SKM-1 treated with dmso at 0.1 percent for 144 hours (cell line): ENCODE measurements at regions not wholly inside any gene's neighbourhood (a gene's known extent, or its start where the extent isn't known, plus 50 kb on each side); places are given as distances from the start of the nearest gene placed in this dataset.
"Not testable (repeated sequence)": the region's sequence is repeated elsewhere in the genome, so short reads cannot be mapped to it uniquely, and the experiment has no call there.

ENCODE experiments used
- DNase-seq: peaks from one replicate; lab custom pipeline; 2025; ENCODE audit not compliant: unreplicated experiment; lab: John Stamatoyannopoulos, UW

DNA sequence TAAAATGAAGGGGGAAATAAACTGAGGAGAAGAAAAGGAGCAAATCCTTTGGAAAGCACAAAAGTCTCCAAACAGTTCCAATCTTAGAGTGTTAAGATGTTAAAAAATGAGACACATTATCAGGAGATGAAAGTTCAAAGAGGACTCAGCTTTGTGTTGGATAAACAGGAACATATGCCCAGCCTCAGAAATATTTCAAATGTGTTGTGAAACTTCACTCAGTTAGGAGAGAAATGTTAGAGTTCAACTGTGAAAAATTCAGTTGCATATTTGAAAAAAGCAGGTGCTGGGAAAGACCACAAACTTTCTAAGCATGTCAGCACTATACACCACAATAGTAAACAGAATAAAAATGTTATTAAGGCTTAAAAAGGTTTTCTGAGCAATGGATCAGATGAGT is 136.8 kb upstream of the PRKD1 start:
- DNase-seq = no peak

DNA sequence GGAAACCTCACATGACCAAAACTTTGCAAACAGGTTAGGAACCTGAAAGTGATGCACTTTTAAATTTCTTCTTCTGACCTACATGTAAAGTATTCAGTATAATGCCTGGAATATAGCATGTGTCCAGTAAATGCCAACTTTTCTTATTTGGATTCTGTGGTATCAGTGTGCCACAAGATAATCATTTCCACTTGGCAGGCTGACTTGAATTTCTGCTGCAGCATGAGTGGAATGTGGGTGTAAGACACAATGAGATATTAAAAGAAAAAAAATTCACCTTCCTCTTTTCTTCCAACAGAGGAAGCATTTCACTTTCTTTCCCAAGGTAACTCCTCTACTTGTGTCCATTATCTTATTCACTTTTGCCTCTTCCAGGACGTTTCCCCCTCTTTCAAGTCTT is 141.9 kb upstream of the PRKD1 start:
- DNase-seq = no peak

DNA sequence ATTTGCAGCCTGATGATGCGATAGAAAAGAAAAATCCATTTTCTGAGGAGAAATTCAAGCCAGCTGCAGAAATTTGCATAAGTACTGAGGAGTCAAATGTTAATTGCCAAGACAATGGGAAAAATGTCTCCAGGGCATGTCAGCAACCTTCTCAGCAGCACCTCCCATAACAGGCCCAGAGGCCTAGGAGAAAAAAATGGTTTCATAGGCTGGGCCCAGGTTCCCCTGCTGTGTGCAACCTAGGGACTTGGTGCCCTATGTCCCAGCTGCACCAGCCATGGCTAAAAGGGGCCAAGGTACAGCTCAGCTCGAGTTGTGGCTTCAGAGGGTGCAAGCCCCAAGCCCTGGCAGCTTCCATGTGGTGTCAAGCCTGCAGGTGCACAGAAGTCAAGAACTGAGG is 144.8 kb upstream of the PRKD1 start:
- not testable (repeated sequence) for DNase-seq

DNA sequence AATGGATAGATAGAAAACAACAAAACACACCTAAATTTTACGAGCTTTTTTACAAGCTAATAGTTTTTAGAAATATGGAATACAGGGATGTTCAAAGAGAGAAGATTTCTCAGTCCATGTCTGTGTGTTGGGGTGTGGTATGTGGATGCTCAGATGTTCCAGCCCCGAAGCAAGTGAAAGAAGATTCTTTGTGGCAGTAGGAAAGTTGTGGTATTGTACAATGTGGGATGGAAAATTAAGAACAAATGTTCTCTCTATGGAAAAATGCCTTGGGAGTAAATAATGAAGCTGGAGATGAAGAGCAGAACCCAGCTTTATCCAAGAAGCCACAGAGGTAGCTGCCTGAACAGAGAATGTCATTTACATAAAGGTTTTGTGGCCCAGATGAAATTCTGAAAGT is 150.3 kb upstream of the PRKD1 start:
- DNase-seq = no peak

DNA sequence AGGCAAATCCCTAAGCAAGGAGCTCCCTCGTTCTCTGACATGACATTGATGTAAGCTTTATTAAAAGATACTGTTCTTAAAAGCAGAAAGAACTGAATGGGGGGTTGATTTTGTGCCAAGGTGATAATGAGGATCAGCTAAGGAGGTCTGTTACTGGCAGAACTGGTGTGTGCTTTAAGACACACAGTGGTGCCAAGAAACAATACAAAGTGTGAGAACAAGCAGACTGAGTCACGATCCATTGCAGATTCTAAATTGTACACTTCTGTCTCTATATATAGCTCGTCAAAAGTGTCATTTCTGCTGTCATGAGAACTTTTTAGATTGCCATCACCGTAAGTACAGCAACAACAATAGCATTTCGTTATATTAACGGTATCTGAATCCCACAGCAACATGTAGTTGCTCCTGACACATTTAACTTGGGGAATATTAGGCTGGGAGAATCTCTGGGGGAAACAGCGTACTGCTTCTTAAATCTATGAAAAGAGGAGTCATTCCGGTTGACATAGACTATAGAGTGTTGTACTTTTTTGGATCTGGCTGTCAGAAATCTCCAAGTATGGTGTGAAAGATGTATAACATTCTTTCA is 151.3 kb upstream of the PRKD1 start:
- DNase-seq = no peak

DNA sequence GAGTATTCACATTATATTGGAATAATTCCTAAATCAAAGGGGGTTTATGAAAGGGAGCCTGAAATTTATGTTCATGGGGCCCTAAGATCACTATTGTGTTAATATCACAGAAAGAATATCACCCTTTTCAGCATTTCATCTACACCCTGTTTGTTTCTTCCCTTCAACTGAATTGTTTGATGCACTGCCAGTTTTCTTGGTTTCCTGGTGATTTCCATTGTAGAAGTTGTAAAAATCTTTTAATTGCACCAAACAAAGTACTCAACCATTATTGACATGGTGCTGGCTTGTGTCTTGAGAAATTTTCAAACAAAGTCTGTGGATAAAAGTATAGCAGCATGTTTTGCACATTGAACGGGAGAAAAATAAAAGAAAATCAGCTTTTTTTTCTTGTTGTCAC is 154.8 kb upstream of the PRKD1 start:
- DNase-seq = no peak

DNA sequence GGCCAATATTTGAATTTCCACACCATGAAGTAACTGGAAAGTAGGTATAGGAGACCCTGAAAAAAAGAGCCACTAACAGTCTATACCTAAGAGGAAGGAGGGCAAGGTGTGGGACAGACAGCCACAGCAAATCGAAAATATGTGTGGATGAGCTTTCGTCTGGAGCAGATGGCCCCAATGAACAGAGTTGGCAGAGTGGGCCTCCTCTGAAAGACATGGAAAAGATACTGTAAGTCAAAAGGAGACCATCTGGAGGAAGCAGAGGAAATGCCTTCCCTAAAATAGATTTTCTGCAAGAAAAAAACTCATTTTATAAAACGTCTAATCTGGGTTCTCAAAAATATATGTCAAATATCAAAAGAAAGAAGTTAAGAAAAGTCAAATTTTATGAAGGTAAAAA is 157.2 kb upstream of the PRKD1 start:
- no peak for DNase-seq

DNA sequence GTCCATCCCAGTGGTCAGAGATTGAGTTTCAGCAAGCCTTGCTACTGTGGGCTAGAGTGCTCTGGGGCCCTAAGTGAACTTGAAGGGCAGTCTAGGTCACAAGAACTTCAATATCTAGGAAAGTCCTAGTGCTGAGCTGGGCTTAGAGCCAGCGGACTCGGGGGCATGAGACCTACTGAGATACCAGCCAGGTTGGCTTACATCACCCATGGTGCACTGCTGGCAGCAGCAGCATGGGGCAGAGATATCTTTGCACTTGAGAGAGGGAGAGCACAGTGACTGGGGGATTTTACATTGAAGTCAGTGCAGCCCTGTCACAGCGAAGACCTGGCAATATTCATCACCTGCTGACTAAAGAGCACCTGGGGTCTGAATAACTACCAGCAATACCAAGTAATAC is 158.3 kb upstream of the PRKD1 start:
- no peak for DNase-seq

DNA sequence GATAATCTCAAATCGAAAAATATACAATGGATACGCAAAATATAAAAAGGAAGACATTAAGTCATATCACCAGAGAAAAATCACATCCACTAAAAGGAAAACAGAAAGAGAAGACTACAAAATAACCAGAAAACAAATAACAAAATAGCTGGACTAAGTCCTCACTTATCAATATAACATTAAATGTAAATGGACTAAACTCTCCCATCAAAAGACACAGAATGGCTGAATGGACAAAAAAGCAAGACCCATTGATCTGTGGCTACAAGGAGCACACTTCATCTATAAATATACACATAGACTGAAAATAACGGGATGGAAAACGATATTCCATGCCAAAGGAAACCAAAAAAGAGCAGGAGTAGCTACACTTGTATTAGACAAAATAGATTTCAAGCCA is 161.0 kb upstream of the PRKD1 start:
- DNase-seq = no peak

DNA sequence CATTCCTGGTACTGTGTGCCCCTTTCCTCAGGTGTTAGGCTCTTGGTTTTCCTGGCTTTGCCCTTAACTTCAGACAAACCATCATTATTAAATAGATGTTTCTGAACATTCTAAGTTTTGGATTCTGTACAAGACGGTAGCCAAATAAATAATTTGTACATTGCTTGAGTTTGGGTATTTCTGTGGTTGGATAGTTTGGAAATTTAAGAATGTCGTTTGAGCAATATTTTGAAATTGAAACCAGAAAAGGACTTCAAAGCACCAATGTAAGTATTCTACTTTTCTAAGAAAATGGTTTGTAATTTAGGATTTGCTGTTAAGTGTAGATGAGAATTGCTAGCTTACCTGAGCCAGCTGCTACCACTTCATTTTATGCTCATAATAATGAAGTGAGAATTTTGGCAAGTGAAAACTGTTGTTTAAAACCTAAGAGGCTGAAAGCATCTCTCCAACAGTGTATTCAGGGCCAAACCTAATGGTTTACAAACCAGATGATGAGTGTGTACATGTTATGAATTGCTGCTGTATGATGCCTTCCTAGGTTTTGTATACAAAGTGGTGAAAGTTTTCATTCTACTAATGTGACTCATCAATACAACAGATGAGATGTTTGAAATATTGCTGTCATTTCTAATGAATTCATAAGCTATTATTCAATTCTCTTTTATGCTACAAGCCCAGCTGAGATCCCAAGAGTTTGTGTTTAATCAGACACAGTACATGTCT is 181.5 kb upstream of the PRKD1 start:
- no peak for DNase-seq

DNA sequence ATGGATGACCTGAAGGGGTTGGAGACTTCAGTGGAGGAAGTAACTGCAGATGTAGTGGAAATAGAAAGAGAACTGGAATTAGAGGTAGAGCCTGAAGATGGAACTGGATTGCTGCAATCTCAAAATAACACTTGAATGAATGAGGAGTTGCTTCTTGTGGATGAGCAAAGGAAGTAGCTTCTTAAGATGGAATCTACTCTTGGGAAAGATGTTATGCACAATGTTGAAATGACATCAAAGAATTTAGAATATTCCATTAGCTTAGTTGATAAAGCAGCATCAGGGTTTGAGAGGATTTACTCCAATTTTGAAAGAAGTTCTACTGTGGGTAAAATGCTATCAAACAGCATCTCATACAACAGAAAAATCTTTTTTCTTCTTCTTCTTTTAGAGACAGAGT is 186.4 kb upstream of the PRKD1 start:
- no peak for DNase-seq

DNA sequence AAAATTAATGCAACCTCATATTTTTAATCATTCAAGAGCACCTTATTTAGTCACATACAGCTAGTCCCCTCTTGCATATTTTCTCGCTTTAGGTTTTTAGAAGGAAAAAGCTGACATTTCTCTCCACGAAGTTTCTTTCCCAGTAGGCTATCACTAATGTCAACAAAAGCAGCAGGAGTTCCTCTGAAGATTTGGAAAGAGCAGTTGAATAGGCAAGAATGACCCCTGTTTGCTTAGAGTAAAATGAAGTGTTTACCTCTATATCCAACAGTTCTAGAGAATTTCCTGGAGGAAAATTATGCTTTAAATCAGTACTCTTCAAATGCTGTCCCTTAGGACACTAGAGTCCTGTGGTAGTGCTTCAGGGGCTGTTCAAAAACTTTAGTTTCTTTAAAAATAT is 188.1 kb upstream of the PRKD1 start:
- no peak for DNase-seq

DNA sequence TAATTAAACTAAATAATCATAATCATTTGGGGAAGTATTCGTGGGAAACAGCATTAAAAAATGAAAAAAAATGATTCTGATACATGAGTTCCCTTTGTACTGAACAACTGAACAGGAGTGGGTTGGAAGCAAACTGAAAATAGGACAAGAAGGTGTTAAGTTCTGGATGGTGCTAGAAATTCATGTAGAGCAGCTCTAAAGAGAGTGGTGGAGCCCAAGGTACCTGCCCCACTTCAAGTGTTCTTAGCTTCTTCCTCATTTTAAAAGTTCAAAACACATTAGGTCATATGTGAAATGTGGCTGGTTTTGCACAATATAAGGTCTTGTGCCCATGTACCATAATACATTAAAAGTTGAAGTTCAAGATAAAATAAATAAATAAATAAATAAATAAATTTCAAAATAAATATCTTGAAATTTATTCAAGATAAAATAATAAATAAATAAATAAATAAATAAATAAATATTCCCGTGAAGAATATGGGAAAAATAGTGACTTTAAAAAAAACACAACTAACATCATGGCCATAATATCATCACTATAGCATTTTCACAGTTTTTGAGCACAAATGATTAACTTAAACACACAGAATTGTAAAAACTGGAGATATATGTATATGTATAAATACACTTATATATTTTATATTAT is 191.5 kb upstream of the PRKD1 start:
- no peak for DNase-seq

DNA sequence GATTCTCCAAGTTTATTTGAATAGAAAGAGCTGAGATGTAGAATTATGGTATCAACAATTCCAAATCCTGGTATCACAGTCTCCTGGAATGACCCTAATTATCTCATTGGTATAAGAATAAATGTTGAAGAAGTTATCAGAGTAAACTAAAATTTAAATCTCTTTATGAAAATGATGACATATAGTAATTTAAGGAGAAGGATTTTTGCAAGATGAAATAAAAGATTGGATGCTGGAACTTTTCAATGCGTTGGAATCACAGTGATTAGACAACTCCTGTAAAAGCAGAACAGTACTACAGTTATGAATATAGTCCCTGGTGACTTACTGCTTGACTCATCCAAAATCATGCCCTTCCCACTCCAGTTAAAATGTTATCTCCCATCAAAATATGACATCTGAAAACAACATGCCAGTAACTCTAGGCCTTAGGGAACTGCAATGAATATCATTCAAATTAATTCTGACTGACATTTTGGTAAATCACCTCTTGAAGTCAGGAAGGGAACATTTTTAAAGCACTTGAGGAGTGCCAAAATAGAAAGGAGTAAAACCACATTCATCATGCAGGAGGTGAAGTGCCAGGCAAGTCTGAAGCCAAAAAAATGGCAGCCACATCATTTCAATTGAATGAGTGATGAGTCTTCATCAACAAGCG is 197.8 kb upstream of the PRKD1 start:
- no peak for DNase-seq

DNA sequence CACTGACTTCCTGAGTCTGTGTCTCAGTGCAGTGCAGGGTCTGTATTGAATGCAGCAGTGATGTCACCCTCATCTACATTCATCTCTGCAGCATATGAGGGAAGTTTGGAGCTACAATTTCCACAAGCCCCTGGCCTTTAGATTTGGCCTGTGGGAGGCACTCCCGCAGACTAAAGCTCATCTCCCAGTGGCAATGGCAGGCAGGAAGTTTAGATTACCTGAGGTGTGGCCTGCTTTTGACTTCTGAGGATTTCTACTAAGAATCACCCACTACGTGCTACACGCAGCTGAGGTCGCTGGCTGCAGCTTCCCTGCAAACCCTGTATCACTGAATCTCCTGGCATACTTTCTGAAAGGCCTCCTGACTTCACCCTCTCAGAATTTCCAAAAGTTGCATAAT is 202.2 kb upstream of the PRKD1 start:
- DNase-seq = no peak

DNA sequence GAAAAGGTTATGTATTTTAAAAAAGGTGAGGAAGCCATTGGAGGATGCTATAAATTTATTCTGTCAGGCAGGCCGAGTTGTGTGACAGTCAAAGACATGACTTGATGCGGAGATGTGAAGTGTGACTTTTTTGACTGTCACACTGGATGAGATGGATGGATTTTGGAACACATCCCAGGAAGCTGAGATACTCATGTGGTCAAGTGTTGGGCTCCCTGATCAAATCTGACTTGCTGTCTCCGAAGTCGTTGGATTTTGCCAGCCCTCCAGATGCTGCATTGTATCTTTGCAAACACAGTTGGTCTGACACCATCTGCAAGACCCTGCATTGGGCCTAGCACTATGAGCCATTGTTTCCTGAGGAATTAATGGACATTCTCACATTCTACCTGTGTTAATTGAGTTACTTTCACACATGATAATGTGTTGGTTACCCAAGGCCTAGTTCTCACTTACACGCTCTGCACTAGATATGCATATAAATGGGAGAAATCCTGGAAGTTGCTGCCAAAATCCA is 204.0 kb upstream of the PRKD1 start:
- DNase-seq = no peak

DNA sequence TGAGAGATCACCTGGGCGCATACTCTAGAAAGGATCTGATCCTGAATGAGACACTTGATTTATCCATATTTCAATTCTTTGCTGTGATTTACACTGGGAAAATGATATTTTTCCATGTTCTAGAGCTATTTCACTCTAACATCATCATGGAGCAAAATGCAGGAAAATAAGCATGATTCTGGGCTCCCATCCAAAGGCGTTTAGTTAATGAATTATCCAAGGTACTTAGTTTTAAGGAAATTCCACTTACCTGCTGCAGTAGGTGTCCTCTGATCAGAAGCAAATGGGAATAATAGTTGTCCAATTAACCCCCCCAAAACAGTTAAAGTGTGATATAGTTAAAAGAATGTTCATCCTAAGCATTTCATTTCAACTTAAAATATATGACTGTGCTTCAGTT is 204.5 kb upstream of the PRKD1 start:
- DNase-seq = no peak

DNA sequence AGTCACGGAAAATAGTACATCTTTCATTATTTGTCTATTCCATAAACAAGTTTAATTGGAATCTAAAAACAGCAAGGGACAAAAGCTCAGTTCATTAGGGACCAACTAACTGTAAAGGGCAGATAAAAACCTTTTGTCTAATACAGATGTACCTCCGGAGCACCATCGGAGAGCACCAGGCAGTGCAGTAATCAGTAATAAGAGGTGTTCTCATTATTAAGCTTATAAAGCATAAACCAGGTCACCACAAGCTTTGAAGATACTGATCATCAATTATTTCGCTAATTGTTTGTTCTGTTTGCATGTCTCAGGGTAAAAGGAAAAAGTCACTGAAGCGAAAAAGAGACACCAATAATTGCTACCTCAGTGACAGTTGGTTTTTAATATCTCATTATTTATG is 207.3 kb upstream of the PRKD1 start:
- DNase-seq = no peak

DNA sequence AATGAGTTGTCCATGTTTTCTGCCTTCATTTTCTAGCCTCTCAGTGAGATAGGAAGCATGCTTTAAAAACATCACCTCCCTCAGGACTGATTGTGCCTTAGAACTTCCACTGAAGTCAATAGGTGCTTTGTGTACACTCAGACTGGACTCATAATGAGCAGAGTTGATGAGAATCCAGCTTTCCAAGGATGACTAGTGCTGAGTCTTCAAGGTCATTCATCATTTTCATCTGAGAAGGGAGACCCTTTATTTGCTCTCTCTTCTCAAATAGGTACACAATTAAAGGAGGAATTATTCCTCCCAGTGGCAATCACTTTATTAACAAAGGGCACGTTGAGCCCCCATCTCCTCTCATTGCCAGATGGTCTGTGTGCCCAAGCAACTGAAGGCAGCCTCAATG is 210.9 kb upstream of the PRKD1 start:
- DNase-seq = no peak

DNA sequence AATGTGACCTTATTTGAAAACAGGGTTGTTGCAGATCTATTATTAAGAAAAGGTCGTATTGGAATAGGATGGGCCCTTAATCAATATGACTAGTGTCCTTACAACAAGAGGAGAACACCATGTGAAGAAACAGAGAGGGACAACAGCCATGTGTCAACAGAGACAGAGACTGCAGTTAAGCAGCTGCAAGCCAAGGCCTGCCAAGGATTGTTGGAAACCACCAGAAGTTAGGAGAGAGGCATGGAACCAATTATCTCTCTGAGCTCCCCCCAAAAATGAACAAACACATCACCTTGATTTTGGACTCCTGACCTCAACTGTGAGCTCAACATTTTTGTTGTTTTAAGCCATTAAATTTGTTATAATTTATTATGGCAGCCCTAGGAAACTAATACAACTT is 214.6 kb upstream of the PRKD1 start:
- no peak for DNase-seq

DNA sequence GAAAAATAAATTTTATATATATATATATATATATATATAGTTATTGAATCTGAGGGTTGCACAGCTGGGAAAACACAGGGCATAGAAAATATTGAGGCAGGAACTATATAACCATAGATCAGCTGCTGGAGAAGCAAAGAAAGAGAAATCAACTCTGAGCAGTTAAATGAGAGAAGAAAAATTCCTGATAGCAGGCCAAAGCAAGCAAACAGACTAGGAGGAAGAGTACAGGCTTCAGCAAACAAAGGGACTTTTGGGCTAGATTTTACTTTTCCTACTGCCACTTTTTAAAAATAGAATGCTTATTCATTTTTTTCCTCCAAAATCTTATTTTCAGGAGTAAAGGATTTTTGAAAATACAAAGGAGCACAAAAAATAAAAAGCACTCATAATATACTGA is 216.0 kb upstream of the PRKD1 start:
- DNase-seq = no peak

DNA sequence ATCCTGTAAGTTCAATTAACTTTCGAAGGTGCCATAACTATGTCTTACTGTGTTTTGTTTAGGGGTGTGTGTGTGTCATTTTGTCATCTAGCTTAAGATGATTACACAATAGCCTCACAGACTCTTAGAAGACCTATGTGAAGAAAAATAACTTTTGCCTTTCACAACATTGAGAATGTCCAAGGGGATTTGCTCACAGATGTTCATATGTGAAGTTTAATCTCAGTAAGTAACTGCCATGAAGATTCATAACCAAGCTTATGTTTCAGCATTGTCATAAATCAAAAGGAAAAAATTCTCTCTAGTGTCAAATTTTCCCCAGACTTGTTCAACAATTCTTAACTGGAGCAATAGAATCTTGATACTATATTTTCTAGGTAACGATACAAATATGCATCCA is 226.1 kb upstream of the PRKD1 start:
- DNase-seq = no peak
